ENCODE measurements at regions not wholly inside any gene's neighbourhood (a gene's known extent, or its start where the extent isn't known, plus 50 kb on each side); places are given as distances from the start of the nearest gene placed in this dataset.

GRCh38 chr5:93924628-93925027 is 183.2 kb upstream of the POU5F2 start:
- peaks cover 8% of the 10 kb centered on the region for H3K4me1 ChIP-seq (ENCODE audit: insufficient read depth, low read length)
- no peaks in the 10 kb centered on the region for H3K27me3 ChIP-seq (ENCODE audit: insufficient read depth, low read length)
- H3K9me3 ChIP-seq (ENCODE audit: low read depth, low read length), result no peaks in the 10 kb centered on the region
- H3K4me3 ChIP-seq (ENCODE audit: insufficient read depth, low read length), result no peak overlapping the region
- peak; percentile 17 for DNase-seq (ENCODE audit: insufficient read length, low spot score, missing footprints)
- no peak overlapping the region for H2AFZ ChIP-seq (ENCODE audit: low read length)
- H3K27ac ChIP-seq (ENCODE audit: low read depth, low read length), result no peak overlapping the region
- H3K4me2 ChIP-seq (ENCODE audit: insufficient read depth, low read length), result no peak overlapping the region
- no peaks in the 10 kb centered on the region for H3K36me3 ChIP-seq (ENCODE audit: insufficient read depth, low read length)
- no peaks in the 10 kb centered on the region for H3K79me2 ChIP-seq (ENCODE audit: insufficient read depth, low read length)
- peaks cover 2% of the 10 kb centered on the region for H4K20me1 ChIP-seq (ENCODE audit: insufficient read depth, low read length)
- TF ChIP-seq, protein P1, sequence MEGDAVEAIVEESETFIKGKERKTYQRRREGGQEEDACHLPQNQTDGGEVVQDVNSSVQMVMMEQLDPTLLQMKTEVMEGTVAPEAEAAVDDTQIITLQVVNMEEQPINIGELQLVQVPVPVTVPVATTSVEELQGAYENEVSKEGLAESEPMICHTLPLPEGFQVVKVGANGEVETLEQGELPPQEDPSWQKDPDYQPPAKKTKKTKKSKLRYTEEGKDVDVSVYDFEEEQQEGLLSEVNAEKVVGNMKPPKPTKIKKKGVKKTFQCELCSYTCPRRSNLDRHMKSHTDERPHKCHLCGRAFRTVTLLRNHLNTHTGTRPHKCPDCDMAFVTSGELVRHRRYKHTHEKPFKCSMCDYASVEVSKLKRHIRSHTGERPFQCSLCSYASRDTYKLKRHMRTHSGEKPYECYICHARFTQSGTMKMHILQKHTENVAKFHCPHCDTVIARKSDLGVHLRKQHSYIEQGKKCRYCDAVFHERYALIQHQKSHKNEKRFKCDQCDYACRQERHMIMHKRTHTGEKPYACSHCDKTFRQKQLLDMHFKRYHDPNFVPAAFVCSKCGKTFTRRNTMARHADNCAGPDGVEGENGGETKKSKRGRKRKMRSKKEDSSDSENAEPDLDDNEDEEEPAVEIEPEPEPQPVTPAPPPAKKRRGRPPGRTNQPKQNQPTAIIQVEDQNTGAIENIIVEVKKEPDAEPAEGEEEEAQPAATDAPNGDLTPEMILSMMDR (IDR thresholded peaks at IDR 0.05; ENCODE audit: extremely low read depth, low read depth, low read length), result no peak

- Histone ChIP-seq H3K4me2 (ENCODE audit: insufficient read depth, low read length) (no peak overlapping the region), H4K20me1 (ENCODE audit: insufficient read depth, low read length) (no peaks in the 10 kb centered on the region), H3K27ac (ENCODE audit: low read depth, low read length) (no peak overlapping the region), H2AFZ (ENCODE audit: low read length) (no peak overlapping the region), H3K27me3 (ENCODE audit: insufficient read depth, low read length) (no peaks in the 10 kb centered on the region), H3K4me3 (ENCODE audit: insufficient read depth, low read length) (no peak overlapping the region), H3K4me1 (ENCODE audit: insufficient read depth, low read length) (peaks cover 8% of the 10 kb centered on the region), H3K79me2 (ENCODE audit: insufficient read depth, low read length) (no peaks in the 10 kb centered on the region), H3K9me3 (ENCODE audit: low read depth, low read length) (no peaks in the 10 kb centered on the region), H3K36me3 (ENCODE audit: insufficient read depth, low read length) (no peaks in the 10 kb centered on the region)
- TF ChIP-seq, protein P1 (IDR thresholded peaks at IDR 0.05; ENCODE audit: extremely low read depth, low read depth, low read length), result no peak
- DNase-seq (ENCODE audit: insufficient read length, low spot score, missing footprints), result no peak
These were observed 181.2 kb upstream of the POU5F2 start for GRCh38 chr5:93922551-93922950.

- Histone ChIP-seq H3K4me1 (ENCODE audit: insufficient read depth, low read length) (no peaks in the 10 kb centered on the region), H4K20me1 (ENCODE audit: insufficient read depth, low read length) (no peaks in the 10 kb centered on the region), H3K4me2 (ENCODE audit: insufficient read depth, low read length) (no peak overlapping the region), H3K36me3 (ENCODE audit: insufficient read depth, low read length) (no peaks in the 10 kb centered on the region), H3K27ac (ENCODE audit: low read depth, low read length) (no peak overlapping the region), H3K27me3 (ENCODE audit: insufficient read depth, low read length) (no peaks in the 10 kb centered on the region), H3K79me2 (ENCODE audit: insufficient read depth, low read length) (no peaks in the 10 kb centered on the region), H3K4me3 (ENCODE audit: insufficient read depth, low read length) (no peak overlapping the region), H3K9me3 (ENCODE audit: low read depth, low read length) (no peaks in the 10 kb centered on the region), H2AFZ (ENCODE audit: low read length) (no peak overlapping the region)
- no peak for DNase-seq (ENCODE audit: insufficient read length, low spot score, missing footprints)
- TF ChIP-seq, protein P1 (IDR thresholded peaks at IDR 0.05; ENCODE audit: extremely low read depth, low read depth, low read length), result no peak
These were observed 179.6 kb upstream of the POU5F2 start for GRCh38 chr5:93921001-93921400.

- Histone ChIP-seq H4K20me1 (ENCODE audit: insufficient read depth, low read length) (no peaks in the 10 kb centered on the region), H3K27ac (ENCODE audit: low read depth, low read length) (no peak overlapping the region), H2AFZ (ENCODE audit: low read length) (no peak overlapping the region), H3K9me3 (ENCODE audit: low read depth, low read length) (no peaks in the 10 kb centered on the region), H3K4me1 (ENCODE audit: insufficient read depth, low read length) (no peaks in the 10 kb centered on the region), H3K4me3 (ENCODE audit: insufficient read depth, low read length) (no peak overlapping the region), H3K4me2 (ENCODE audit: insufficient read depth, low read length) (no peak overlapping the region), H3K36me3 (ENCODE audit: insufficient read depth, low read length) (no peaks in the 10 kb centered on the region), H3K27me3 (ENCODE audit: insufficient read depth, low read length) (no peaks in the 10 kb centered on the region), H3K79me2 (ENCODE audit: insufficient read depth, low read length) (no peaks in the 10 kb centered on the region)
- DNase-seq (ENCODE audit: insufficient read length, low spot score, missing footprints), result no peak
- TF ChIP-seq, protein P1 (IDR thresholded peaks at IDR 0.05; ENCODE audit: extremely low read depth, low read depth, low read length), result no peak
These were observed 175.5 kb upstream of the POU5F2 start for GRCh38 chr5:93916872-93917271.
